ENCODE measurements at regions not wholly inside any gene's neighbourhood (a gene's known extent, or its start where the extent isn't known, plus 50 kb on each side); places are given as distances from the start of the nearest gene placed in this dataset.

DNA sequence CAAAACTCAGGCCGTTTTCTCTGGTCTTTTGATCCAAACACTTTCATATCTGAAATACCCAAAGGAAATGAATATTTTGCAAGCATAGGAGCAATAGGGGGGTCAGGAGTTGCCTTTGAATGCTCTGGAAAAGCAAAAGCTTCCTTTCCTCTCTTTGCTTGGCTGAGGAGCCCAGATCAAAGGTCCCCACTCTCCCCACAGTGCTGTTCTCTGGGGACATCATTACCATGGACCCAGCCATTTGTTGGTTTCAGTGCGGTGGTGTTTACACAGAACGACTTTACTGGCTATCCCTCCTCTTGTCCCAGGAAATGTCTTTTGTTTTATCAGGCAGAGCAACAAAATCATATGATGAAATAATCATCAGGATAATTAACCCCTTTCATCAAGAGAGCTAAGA lies 1089.1 kb downstream of the TBC1D22A start:
- Histone ChIP-seq H3K9me3 (ENCODE audit: insufficient read depth, low read depth, low read length) (no peaks in the 10 kb centered on the region; the same call in 1 of the 2 replicates), H3K79me2 (ENCODE audit: insufficient read depth, low read length) (no peaks in the 10 kb centered on the region), H3K9me2 (replicated peaks; ENCODE audit: low read depth, low read length) (no peaks in the 10 kb centered on the region), H3K4me1 (ENCODE audit: insufficient read depth, low read length, poor library complexity, severe bottlenecking) (no peaks in the 10 kb centered on the region), H3K4me3 (ENCODE audit: low read length, poor library complexity, severe bottlenecking) (no peak overlapping the region), H3F3A (ENCODE audit: low read depth) (no peaks in the 10 kb centered on the region), H3K27me3 (ENCODE audit: insufficient read depth, low read length, poor library complexity, severe bottlenecking) (no peaks in the 10 kb centered on the region), H4K20me1 (ENCODE audit: insufficient read depth, low read length, poor library complexity, severe bottlenecking) (no peaks in the 10 kb centered on the region), H2AFZ (ENCODE audit: low read length) (no peak overlapping the region), H3K36me3 (ENCODE audit: insufficient read depth, low read length) (no peaks in the 10 kb centered on the region), H3K4me2 (ENCODE audit: low read depth, low read length, poor library complexity, severe bottlenecking) (no peak overlapping the region), H3K9ac (ENCODE audit: low read depth, low read length, poor library complexity, severe bottlenecking) (no peak overlapping the region)
- TF ChIP-seq, protein P1, sequence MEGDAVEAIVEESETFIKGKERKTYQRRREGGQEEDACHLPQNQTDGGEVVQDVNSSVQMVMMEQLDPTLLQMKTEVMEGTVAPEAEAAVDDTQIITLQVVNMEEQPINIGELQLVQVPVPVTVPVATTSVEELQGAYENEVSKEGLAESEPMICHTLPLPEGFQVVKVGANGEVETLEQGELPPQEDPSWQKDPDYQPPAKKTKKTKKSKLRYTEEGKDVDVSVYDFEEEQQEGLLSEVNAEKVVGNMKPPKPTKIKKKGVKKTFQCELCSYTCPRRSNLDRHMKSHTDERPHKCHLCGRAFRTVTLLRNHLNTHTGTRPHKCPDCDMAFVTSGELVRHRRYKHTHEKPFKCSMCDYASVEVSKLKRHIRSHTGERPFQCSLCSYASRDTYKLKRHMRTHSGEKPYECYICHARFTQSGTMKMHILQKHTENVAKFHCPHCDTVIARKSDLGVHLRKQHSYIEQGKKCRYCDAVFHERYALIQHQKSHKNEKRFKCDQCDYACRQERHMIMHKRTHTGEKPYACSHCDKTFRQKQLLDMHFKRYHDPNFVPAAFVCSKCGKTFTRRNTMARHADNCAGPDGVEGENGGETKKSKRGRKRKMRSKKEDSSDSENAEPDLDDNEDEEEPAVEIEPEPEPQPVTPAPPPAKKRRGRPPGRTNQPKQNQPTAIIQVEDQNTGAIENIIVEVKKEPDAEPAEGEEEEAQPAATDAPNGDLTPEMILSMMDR (conservative IDR thresholded peaks at IDR 0.05; ENCODE audit: low read length) = no peak
- TF ChIP-seq EZH2phosphoT487 (IDR thresholded peaks at IDR 0.05; ENCODE audit: borderline replicate concordance) = no peak

DNA sequence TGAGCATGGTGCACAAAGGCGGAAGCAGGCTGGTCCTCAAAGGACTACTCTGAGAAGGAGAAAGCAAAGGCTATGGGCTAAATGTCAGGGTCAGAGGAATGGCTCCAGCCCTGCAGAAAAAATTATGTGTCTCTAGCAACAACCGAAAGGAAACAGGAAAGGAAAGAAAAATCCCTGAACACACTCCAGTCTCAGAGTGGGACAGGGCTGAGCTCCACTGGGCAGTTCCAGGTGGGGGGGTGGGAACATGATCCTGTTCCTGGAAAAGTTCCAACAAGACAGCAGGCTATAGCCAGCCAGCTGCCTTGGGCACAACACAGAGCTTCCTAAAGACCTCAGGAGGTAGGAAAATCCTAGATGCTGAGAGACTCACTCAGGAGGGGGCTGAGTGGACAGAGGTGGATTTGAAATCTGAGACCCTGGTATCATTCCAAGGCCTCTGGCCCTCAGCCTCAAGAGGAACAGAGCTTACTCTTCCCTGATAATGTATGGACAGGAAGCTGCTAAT lies 1088.2 kb downstream of the TBC1D22A start:
- H3K9ac ChIP-seq (ENCODE audit: low read depth, low read length, poor library complexity, severe bottlenecking) = no peak overlapping the region
- H3K4me1 ChIP-seq (ENCODE audit: insufficient read depth, low read length, poor library complexity, severe bottlenecking) = no peaks in the 10 kb centered on the region
- no peak overlapping the region for H3K4me2 ChIP-seq (ENCODE audit: low read depth, low read length, poor library complexity, severe bottlenecking)
- TF ChIP-seq, protein P1 (conservative IDR thresholded peaks at IDR 0.05; ENCODE audit: low read length) = no peak
- no peak for TF ChIP-seq EZH2phosphoT487 (IDR thresholded peaks at IDR 0.05; ENCODE audit: borderline replicate concordance)
- H3K9me2 ChIP-seq (replicated peaks; ENCODE audit: low read depth, low read length) = no peaks in the 10 kb centered on the region
- no peak overlapping the region for H2AFZ ChIP-seq (ENCODE audit: low read length)
- H3K79me2 ChIP-seq (ENCODE audit: insufficient read depth, low read length) = no peaks in the 10 kb centered on the region
- no peaks in the 10 kb centered on the region for H3K27me3 ChIP-seq (ENCODE audit: insufficient read depth, low read length, poor library complexity, severe bottlenecking)
- no peaks in the 10 kb centered on the region for H3K36me3 ChIP-seq (ENCODE audit: insufficient read depth, low read length)
- no peaks in the 10 kb centered on the region for H4K20me1 ChIP-seq (ENCODE audit: insufficient read depth, low read length, poor library complexity, severe bottlenecking)
- H3K9me3 ChIP-seq (ENCODE audit: insufficient read depth, low read depth, low read length) = no peaks in the 10 kb centered on the region; the same call in 1 of the 2 replicates
- H3F3A ChIP-seq (ENCODE audit: low read depth) = no peaks in the 10 kb centered on the region
- H3K4me3 ChIP-seq (ENCODE audit: low read length, poor library complexity, severe bottlenecking) = no peak overlapping the region

DNA sequence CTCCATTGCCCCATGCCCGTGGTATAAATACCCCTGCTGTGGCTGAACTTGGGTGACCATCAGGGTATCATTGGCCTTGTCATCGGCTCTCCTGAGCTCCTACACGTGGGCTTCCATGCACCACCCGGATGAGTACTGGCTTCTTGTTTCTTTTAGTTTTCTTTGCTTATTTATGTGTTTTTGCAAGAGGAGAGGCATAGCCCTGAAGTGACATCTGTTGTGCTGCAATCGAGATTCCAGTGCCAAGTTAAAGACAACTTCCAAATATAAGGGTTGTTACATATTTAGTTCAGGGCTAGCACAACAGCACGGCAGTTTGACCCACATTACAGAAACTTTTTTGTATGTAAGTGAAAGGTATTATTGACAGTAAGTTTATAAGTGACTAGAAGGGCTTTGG lies 1087.1 kb downstream of the TBC1D22A start:
- Histone ChIP-seq H4K20me1 (ENCODE audit: insufficient read depth, low read length, poor library complexity, severe bottlenecking) (no peaks in the 10 kb centered on the region), H3K79me2 (ENCODE audit: insufficient read depth, low read length) (no peaks in the 10 kb centered on the region), H3K4me3 (ENCODE audit: low read length, poor library complexity, severe bottlenecking) (no peak overlapping the region), H3K36me3 (ENCODE audit: insufficient read depth, low read length) (no peaks in the 10 kb centered on the region), H3K4me2 (ENCODE audit: low read depth, low read length, poor library complexity, severe bottlenecking) (no peak overlapping the region), H3K4me1 (ENCODE audit: insufficient read depth, low read length, poor library complexity, severe bottlenecking) (no peaks in the 10 kb centered on the region), H2AFZ (ENCODE audit: low read length) (no peak overlapping the region), H3K9me3 (ENCODE audit: insufficient read depth, low read depth, low read length) (peaks cover 4% of the 10 kb centered on the region; the same call in 1 of the 2 replicates), H3F3A (ENCODE audit: low read depth) (no peaks in the 10 kb centered on the region), H3K9me2 (replicated peaks; ENCODE audit: low read depth, low read length) (no peaks in the 10 kb centered on the region), H3K9ac (ENCODE audit: low read depth, low read length, poor library complexity, severe bottlenecking) (no peak overlapping the region), H3K27me3 (ENCODE audit: insufficient read depth, low read length, poor library complexity, severe bottlenecking) (no peaks in the 10 kb centered on the region)
- TF ChIP-seq, protein P1 (conservative IDR thresholded peaks at IDR 0.05; ENCODE audit: low read length) = no peak
- TF ChIP-seq EZH2phosphoT487 (IDR thresholded peaks at IDR 0.05; ENCODE audit: borderline replicate concordance) = no peak
